Body of pancreas (tissue), 4 donors: ENCODE measurements at regions not wholly inside any gene's neighbourhood (a gene's known extent, or its start where the extent isn't known, plus 50 kb on each side); places are given as distances from the start of the nearest gene placed in this dataset.
"Not testable (repeated sequence)": the region's sequence is repeated elsewhere in the genome, so short reads cannot be mapped to it uniquely, and the experiment has no call there.

ENCODE experiments used
- ATAC-seq: fragments of 150-250 bp; one replicate; pipeline ENCODE4 v1.9.1; 2016
- DNase-seq, 4 donors: peaks; one replicate each; pipeline ENCODE4 v3.0.0-alpha.2; 2019
- H3K27ac ChIP-seq, 4 donors: fragments of 200-600 bp; sonication (generic); 1 replicate in 3 of 4; 2 replicates in 1 of 4; pipeline versions ENCODE4 v1.5.1 to v1.6.1; 2016 to 2019; ENCODE audit warnings: mild to moderate bottlenecking in 1 of 4, mixed read lengths in 1 of 4, moderate library complexity in 1 of 4
- H3K27me3 ChIP-seq, 2 donors: fragments of 200-600 bp; sonication (generic); one replicate each; pipeline ENCODE4 v1.6.0; 2016; ENCODE audit warnings: mild to moderate bottlenecking in 1 of 2
- H3K36me3 ChIP-seq, 2 donors: fragments of 200-600 bp; sonication (generic); replicated peaks in 1 of 2; 2 replicates each; pipeline ENCODE4 v1.5.1; 2016; ENCODE audit warnings: low read depth in 2 of 2; ENCODE audit not compliant: insufficient read depth in 1 of 2
- H3K4me1 ChIP-seq: fragments of 200-600 bp; sonication (generic); one replicate; pipeline ENCODE4 v1.6.0; 2016
- H3K4me3 ChIP-seq, 2 donors: fragments of 200-600 bp; sonication (generic); 1 replicate in 1 of 2; 2 replicates in 1 of 2; pipeline ENCODE4 v1.5.1; 2016 to 2019
- H3K9me3 ChIP-seq, 3 donors: fragments of 200-600 bp; sonication (generic); 1 replicate in 2 of 3; 2 replicates in 1 of 3; pipeline ENCODE4 v1.5.1; 2016
- POLR2A ChIP-seq, 3 donors: fragments of 450-650 bp; IDR thresholded peaks; one replicate each; pipeline ENCODE4 v1.6.1; 2016; ENCODE audit warnings: antibody characterized with exemption in 3 of 3, mild to moderate bottlenecking in 2 of 3
- WGBS, 2 donors: methylation state at CpG; one replicate each; pipeline ENCODE4 v1.1.5; 2017; 5-methylcytosine and 5-hydroxymethylcytosine counted together
- intact Hi-C: fragments of 100-400 bp; cut with DNase I; formaldehyde crosslinking; loops from one replicate; pipeline ENCODE4 v1.15.1; 2023
- TF ChIP-seq, protein P1 (sequence below), 7 experiments: fragments of 450-650 bp in 4 of 7; fragments of 200-600 bp in 3 of 7; sonication (generic) in 3 of 7; IDR thresholded peaks; one replicate each; pipeline ENCODE4 v1.5.1; 2016 to 2019; ENCODE audit warnings: antibody characterized with exemption in 7 of 7

DNA sequence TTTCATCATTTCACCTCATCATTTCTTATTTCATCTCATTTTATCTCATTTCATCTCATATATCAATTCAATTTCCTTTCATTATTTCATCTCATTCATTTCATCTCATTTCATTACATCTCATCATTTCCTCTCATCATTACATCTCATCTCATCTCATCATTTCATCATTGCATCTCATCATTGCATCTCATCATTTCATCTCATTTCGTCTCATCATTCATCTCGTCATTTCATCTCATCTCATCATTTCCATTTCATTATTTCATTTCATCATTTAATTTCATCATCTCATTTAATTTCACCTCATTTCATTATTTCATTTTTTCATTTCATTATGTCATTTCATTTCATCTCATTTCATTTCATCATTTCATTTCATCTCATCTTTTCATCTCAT lies 168.5 kb upstream of the FAM72C start:
- H3K4me3 ChIP-seq, H3K36me3 ChIP-seq, H3K4me1 ChIP-seq, H3K27me3 ChIP-seq, DNase-seq, H3K27ac ChIP-seq, ATAC-seq, H3K9me3 ChIP-seq, intact Hi-C loops: not testable (repeated sequence)
- 81% methylated on average over 2 of the region's 2 CpGs; no CpG with 5 or more reads in 1 of the 2 donors for WGBS, 2 donors

DNA sequence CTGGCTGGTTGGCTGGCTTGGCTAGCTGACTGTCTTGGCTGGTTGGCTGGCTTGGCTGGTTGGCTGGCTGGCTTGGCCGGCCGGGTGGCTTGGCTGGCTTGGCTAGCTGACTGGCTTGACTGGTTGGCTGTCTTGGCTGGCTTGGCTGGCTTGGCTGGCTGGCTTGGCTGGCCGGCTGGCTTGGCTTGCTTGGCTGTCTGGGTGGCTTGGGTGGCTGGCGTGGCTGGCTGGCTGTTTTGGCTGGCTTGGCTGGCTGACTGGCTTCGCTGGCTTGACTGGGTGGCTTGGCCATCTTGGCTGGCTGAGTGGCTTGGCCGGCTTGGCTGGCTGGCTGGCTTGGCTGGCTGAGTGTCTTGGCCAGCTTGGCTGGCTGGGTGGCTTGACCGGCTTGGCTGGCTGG lies 133.2 kb upstream of the FAM72C start:
- H3K4me3 ChIP-seq, H3K36me3 ChIP-seq, intact Hi-C loops, H3K27me3 ChIP-seq, H3K4me1 ChIP-seq, H3K27ac ChIP-seq, ATAC-seq, H3K9me3 ChIP-seq: not testable (repeated sequence)
- DNase-seq, result peak in 2 of 4 donors; percentile 1
- WGBS, 2 donors, result 40 to 46% methylated on average over 3 to 4 of the region's 7 CpGs

GRCh38 chr1:144104000-144104677 lies 132.4 kb upstream of the FAM72C start:
- H3K9me3 ChIP-seq, H3K4me1 ChIP-seq, intact Hi-C loops, H3K27me3 ChIP-seq, H3K27ac ChIP-seq, ATAC-seq, H3K4me3 ChIP-seq, H3K36me3 ChIP-seq: not testable (repeated sequence)
- WGBS, 2 donors, result 72 to 77% methylated on average over 14 of the region's 14 CpGs
- peak in 3 of 4 donors; percentile 33 to 53 (median 41) for DNase-seq

DNA sequence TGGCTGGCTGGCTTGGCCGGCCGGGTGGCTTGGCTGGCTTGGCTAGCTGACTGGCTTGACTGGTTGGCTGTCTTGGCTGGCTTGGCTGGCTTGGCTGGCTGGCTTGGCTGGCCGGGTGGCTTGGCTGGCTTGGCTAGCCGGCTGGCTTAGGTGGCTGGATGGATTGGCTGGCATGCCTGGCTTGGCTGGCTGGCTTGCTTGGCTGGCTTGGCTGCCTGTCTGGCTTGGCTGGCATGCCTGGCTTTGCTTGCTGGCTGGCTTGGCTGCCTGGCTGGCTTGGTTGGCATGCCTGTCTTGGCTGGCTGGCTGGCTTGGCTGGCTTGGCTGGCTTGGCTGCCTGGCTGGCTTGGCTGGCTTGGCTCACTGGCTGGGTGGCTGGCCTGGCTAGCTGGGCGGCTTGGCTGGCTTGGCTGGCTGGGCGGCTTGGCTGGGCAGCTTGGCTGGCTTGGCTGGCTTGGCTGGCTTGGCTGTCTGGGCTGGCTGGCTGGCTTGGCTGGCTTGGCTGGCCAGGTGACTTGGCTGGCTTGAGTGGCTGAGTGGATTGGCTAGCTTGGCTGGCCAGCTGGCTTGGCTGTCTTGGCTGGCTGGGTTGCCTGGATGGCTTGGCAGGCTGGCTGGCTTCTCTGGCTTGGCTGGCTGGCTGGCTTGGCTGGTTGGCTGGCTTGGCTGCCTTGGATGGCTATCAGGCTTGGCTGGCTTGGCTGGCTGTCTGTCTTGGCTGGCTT lies 131.5 kb upstream of the FAM72C start:
- ATAC-seq, H3K27me3 ChIP-seq, H3K4me3 ChIP-seq, H3K27ac ChIP-seq, H3K36me3 ChIP-seq, intact Hi-C loops, H3K4me1 ChIP-seq, H3K9me3 ChIP-seq: not testable (repeated sequence)
- WGBS, 2 donors, result 66 to 85% methylated on average over 2 to 6 of the region's 6 CpGs
- peak in 3 of 4 donors; percentile 36 to 44 (median 39) for DNase-seq

DNA sequence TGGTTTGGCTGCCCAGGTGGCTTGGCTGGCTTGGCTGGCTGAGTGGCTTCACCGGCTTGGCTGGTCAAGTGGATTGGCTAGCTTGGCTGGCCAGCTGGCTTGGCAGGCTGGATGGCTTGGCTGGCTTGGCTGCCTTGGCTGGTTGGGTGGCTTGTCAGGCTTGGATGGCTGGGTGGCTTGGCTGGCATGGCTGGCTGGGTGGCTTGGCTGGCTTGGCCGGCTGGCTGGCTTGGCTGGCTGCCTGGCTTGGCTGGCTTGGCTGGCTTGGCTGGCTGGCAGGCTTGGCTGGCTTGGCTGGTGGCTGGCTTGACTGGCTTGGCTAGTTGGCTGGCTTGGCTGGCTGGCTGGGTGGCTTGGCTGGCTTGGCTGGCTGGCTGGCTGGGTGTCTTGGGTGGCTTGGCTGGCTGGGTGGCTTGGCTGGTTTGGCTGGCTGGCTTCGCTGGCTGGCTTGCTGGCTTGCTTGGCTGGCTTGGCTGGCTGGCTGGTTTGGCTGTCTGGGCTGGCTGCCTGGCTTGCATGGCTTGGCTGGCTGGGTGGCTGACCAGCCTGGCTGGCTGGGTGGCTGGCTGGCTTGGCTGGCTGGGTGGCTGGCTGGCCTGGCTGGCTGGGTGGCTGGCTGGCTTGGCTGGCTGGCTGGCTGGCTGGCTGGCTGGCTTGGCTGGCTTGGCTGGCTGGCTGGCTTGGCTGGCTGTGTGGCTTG lies 130.4 kb upstream of the FAM72C start:
- H3K36me3 ChIP-seq, H3K4me3 ChIP-seq, H3K27ac ChIP-seq, H3K4me1 ChIP-seq, intact Hi-C loops, ATAC-seq, H3K9me3 ChIP-seq, H3K27me3 ChIP-seq: not testable (repeated sequence)
- peak; percentile 8 to 38 (median 23) for DNase-seq
- WGBS, 2 donors, result 26 to 56% methylated on average over 2 to 3 of the region's 3 CpGs

DNA sequence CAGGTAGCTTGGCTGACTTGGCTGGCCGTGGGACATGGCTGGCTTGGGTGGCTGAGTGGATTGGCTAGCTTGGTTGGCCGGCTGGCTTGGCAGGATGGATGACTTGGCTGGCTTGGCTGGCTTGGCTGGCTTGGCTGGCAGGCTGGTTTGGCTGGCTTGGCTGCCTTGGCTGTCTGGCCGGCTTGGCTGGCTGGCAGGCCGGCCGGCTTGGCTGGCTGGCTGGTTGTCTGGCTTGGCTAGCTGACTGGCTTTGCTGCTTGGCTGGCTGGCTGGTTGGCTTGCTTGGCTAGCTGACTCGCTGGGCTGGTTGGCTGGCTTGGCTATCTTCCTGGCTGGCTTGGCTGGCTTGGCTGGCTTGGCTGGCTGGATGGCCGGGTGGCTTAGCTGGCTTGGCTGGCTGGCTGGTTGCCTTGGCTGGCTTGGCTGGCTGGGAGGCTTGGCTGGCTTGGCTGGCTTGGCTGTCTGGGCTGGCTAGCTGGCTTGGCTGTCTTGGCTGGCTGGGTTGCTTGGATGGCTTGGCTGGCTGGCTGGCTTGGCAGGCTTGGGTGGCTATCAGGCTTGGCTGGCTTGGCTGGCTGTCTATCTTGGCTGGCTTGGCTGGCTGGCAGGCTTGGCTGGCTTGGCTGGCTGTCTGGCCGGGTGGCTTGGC lies 129.7 kb upstream of the FAM72C start:
- TF ChIP-seq, protein P1, sequence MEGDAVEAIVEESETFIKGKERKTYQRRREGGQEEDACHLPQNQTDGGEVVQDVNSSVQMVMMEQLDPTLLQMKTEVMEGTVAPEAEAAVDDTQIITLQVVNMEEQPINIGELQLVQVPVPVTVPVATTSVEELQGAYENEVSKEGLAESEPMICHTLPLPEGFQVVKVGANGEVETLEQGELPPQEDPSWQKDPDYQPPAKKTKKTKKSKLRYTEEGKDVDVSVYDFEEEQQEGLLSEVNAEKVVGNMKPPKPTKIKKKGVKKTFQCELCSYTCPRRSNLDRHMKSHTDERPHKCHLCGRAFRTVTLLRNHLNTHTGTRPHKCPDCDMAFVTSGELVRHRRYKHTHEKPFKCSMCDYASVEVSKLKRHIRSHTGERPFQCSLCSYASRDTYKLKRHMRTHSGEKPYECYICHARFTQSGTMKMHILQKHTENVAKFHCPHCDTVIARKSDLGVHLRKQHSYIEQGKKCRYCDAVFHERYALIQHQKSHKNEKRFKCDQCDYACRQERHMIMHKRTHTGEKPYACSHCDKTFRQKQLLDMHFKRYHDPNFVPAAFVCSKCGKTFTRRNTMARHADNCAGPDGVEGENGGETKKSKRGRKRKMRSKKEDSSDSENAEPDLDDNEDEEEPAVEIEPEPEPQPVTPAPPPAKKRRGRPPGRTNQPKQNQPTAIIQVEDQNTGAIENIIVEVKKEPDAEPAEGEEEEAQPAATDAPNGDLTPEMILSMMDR (IDR thresholded peaks at IDR 0.05), result no peak
- TF ChIP-seq POLR2A (IDR thresholded peaks at IDR 0.05), result no peak
- ATAC-seq (peak; percentile 12), DNase-seq (peak; percentile 11 to 34 (median 24))
- Histone ChIP-seq H3K9me3 (peaks cover 0 to 10% (median 0%) of the 10 kb centered on the region in 3 donors), H3K27me3 (no peaks in the 10 kb centered on the region), H3K4me1 (no peaks in the 10 kb centered on the region), H3K27ac (peak overlapping the region in 1 of 4 donors; percentile 21), H3K4me3 (no peak overlapping the region), H3K36me3 (no peaks in the 10 kb centered on the region)
- intact Hi-C loops, result no loop called here
- WGBS, 2 donors, result 47 to 80% methylated on average over 4 to 8 of the region's 8 CpGs

GRCh38 chr1:144077167-144077841 lies 105.5 kb upstream of the FAM72C start:
- H3K9me3 ChIP-seq, H3K4me1 ChIP-seq, H3K36me3 ChIP-seq, intact Hi-C loops, H3K27me3 ChIP-seq, ATAC-seq, H3K27ac ChIP-seq: not testable (repeated sequence)
- WGBS, 2 donors, result 0 to 5% methylated on average over 24 to 51 of the region's 93 CpGs
- H3K4me3 ChIP-seq, result peak overlapping the region in 1 of 2 donors; percentile 63
- peak in 3 of 4 donors; percentile 7 to 23 (median 11) for DNase-seq

- intact Hi-C loops, H3K4me3 ChIP-seq, H3K27ac ChIP-seq, H3K27me3 ChIP-seq, H3K36me3 ChIP-seq, H3K4me1 ChIP-seq, ATAC-seq, H3K9me3 ChIP-seq, DNase-seq: not testable (repeated sequence)
- WGBS, 2 donors, result 2% methylated on average over 48 of the region's 53 CpGs; no CpG with 5 or more reads in 1 of the 2 donors
These were observed 104.9 kb upstream of the FAM72C start for GRCh38 chr1:144076646-144077045.

DNA sequence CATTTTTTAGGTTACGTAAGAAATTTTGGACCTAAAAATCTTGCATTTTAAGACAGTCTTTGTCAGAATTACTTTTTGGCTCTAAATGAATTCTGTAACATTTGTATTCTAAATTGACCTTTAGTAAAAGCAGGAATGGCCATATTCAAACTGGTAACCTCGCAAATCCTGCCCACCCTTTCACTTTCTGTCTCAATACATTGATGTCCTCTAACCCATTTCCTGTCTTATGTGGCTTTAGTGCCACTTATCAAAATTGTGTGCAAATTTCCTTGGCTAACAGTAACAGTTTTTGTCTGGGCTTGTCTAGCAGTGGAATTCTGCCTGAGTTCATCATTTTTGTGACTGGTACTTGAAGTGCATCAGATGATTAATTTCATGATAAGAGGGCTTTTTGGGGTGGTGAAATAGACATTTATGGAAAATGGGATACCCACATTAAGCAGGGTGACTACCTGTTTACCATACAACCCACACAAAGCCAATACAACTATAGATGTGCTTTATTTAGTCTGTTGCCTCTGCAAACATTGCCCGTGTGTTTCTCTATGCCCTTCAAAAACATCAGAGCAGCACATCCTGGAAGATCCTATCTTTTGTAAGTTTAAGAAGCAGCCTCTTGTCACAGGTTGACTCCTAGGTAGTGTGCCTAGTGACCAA lies 98.7 kb upstream of the FAM72C start:
- H3K4me3 ChIP-seq, H3K36me3 ChIP-seq, H3K27me3 ChIP-seq, DNase-seq, ATAC-seq, intact Hi-C loops, H3K9me3 ChIP-seq, H3K4me1 ChIP-seq, H3K27ac ChIP-seq: not testable (repeated sequence)
- no CpG with 5 or more reads among the region's 3 CpGs for WGBS, 2 donors
